Endothelial cell (in vitro differentiated cells): ENCODE measurements at regions not wholly inside any gene's neighbourhood (a gene's known extent, or its start where the extent isn't known, plus 50 kb on each side); places are given as distances from the start of the nearest gene placed in this dataset.

Source experiments
- DNase-seq: peaks from one replicate; pipeline ENCODE4 v3.0.0; 2021; ENCODE audit warnings: low spot score
- H3K27ac Mint-ChIP-seq: one replicate; pipeline ENCODE4 v1.8.0; 2021; ENCODE audit warnings: mixed read lengths, inconsistent platforms; ENCODE audit not compliant: unreplicated experiment
- H3K27me3 Mint-ChIP-seq: one replicate; pipeline ENCODE4 v1.8.0; 2021; ENCODE audit warnings: mild to moderate bottlenecking, moderate library complexity, mixed read lengths, inconsistent platforms; ENCODE audit not compliant: unreplicated experiment
- H3K36me3 Mint-ChIP-seq: one replicate; pipeline ENCODE4 v1.8.0; 2021; ENCODE audit warnings: mild to moderate bottlenecking, low read depth, mixed read lengths, inconsistent platforms; ENCODE audit not compliant: unreplicated experiment
- H3K4me1 Mint-ChIP-seq: one replicate; pipeline ENCODE4 v1.8.0; 2021; ENCODE audit warnings: mild to moderate bottlenecking, mixed read lengths, inconsistent platforms; ENCODE audit not compliant: unreplicated experiment
- H3K4me3 Mint-ChIP-seq: one replicate; pipeline ENCODE4 v1.8.0; 2021; ENCODE audit warnings: mild to moderate bottlenecking, mixed read lengths, inconsistent platforms; ENCODE audit not compliant: unreplicated experiment
- H3K9me3 Mint-ChIP-seq: one replicate; pipeline ENCODE4 v1.8.0; 2021; ENCODE audit warnings: mixed read lengths, inconsistent platforms; ENCODE audit not compliant: unreplicated experiment
- TF ChIP-seq, protein P1 (sequence below): fragments of 200-600 bp; sonication (generic); IDR thresholded peaks from one replicate; pipeline ENCODE4 v1.5.0; 2021; ENCODE audit warnings: antibody characterized with exemption; ENCODE audit not compliant: unreplicated experiment

DNA sequence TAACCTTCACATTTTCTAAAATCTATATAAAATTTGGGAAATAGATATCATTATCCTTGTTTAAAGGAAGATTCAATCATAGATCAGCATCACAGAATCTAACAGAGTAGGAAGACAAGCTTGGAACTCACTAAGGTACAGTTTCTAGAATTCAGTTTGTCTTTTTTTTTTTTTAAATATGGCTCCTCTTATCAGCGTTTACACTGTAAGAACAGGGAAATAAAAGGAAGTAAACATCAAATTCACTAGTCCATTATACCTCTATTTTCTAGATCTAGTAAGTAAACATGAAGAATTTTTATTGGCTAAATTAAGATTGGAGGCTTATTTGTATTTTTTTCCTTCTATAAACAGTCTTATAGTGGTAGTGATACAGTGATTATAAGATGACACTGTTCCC, 144.9 kb downstream of the LRIG3 start:
- Mint-ChIP-seq H3K9me3 (no peaks in the 10 kb centered on the region), H3K4me1 (no peaks in the 10 kb centered on the region), H3K36me3 (no peaks in the 10 kb centered on the region), H3K27me3 (no peaks in the 10 kb centered on the region), H3K4me3 (no peak overlapping the region), H3K27ac (no peak overlapping the region)
- DNase-seq: no peak
- TF ChIP-seq, protein P1, sequence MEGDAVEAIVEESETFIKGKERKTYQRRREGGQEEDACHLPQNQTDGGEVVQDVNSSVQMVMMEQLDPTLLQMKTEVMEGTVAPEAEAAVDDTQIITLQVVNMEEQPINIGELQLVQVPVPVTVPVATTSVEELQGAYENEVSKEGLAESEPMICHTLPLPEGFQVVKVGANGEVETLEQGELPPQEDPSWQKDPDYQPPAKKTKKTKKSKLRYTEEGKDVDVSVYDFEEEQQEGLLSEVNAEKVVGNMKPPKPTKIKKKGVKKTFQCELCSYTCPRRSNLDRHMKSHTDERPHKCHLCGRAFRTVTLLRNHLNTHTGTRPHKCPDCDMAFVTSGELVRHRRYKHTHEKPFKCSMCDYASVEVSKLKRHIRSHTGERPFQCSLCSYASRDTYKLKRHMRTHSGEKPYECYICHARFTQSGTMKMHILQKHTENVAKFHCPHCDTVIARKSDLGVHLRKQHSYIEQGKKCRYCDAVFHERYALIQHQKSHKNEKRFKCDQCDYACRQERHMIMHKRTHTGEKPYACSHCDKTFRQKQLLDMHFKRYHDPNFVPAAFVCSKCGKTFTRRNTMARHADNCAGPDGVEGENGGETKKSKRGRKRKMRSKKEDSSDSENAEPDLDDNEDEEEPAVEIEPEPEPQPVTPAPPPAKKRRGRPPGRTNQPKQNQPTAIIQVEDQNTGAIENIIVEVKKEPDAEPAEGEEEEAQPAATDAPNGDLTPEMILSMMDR: no peak

DNA sequence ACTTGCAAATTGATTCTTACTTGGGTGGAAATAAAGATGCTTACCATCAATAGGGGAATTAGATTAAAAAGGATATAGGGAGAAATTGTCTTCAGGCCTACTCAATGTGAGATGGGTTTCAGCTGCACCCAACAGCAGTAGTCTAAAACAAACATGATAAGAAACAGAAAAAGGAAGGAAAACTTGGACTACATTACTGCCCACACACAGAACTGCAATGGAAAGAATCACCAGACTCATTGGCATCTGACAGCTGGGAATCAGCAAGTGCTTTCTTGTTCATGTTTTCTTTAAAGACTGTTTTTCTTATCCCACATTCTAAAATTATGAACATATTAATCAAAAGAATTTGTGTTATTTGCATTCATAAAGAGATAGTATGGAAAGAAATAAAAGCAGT, 144.2 kb downstream of the LRIG3 start:
- H3K4me1 Mint-ChIP-seq: no peaks in the 10 kb centered on the region
- no peaks in the 10 kb centered on the region for H3K27me3 Mint-ChIP-seq
- no peaks in the 10 kb centered on the region for H3K9me3 Mint-ChIP-seq
- no peak overlapping the region for H3K27ac Mint-ChIP-seq
- DNase-seq: no peak
- TF ChIP-seq, protein P1: no peak
- H3K4me3 Mint-ChIP-seq: no peak overlapping the region
- H3K36me3 Mint-ChIP-seq: no peaks in the 10 kb centered on the region

DNA sequence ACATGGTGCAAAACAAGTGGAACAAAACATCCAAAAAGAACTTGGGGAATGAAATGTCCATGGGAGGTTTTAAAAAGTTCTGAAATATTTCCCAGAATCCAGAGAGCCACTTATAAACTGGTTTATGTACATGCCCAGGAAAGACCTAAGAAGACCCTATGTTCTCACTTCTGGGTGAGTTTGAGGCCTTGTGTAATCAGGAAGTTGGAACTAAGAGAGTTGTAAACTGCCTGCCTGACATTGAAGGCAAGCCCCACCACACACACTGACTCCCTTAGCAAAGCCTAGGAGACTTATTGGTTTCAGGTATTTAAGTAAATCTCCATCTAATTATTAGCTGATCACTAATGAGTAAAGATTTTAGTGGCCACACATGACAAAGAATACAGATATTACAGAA, 142.5 kb downstream of the LRIG3 start:
- Mint-ChIP-seq H3K36me3 (no peaks in the 10 kb centered on the region), H3K9me3 (no peaks in the 10 kb centered on the region), H3K4me1 (no peaks in the 10 kb centered on the region), H3K27me3 (no peaks in the 10 kb centered on the region), H3K4me3 (no peak overlapping the region), H3K27ac (no peak overlapping the region)
- TF ChIP-seq, protein P1: no peak
- no peak for DNase-seq

DNA sequence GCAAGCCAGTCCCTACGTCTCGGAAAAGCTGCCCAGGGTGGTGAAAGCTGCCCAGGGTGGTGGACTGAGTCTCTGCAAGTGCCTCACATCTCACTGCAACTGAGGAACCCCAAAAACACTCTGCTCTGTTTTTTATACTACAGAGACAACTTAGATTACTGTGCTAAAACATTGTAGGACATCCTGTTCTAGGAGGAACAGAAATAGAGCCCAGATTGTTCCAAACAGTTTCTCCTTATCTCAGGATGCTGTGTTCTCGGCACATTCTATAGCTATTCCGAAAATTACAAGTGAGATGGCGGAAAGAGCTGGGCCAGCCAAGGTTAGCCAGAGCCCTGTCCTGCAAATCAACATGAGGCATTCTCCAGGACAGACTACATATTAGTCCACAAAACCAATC, 138.7 kb downstream of the LRIG3 start:
- Mint-ChIP-seq H3K36me3 (no peaks in the 10 kb centered on the region), H3K9me3 (no peaks in the 10 kb centered on the region)
- TF ChIP-seq, protein P1: no peak

DNA sequence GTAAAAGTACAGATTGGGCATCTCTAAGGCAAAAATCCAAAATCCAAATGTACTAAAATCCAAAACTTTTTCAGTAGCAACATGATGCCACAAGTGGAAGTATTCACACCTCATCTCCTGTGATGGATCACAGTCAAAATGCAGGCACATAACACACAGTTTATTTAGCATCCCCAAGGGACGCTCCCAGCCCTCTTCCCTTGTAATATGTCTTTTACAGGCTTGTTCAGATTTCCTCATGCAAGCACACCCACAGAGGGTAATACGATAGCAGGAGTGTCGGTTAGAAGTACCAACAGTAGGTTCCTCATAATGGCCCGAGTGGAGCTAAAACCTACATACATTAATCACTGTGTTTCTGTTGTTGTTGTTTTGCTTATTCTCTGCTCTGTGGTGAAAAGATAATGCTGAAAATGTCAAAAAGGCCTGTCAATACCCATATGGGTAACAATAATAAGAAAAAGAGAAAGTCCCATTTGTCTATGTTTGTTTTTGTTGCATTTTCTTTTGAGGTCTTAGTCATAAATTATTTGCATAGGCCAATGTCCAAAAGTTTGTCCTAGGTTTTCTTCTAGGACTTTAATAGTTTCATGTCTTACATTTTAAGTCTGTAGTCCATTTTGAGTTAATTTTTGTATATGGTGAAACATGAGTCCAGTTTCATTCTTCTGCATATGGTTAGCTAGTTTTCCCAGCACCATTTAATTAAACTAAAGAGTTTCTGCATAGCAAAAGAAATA, 133.1 kb downstream of the LRIG3 start:
- no peak overlapping the region for H3K27ac Mint-ChIP-seq
- H3K9me3 Mint-ChIP-seq: no peaks in the 10 kb centered on the region
- no peak overlapping the region for H3K4me3 Mint-ChIP-seq
- H3K27me3 Mint-ChIP-seq: no peaks in the 10 kb centered on the region
- no peak for DNase-seq
- H3K4me1 Mint-ChIP-seq: no peaks in the 10 kb centered on the region
- H3K36me3 Mint-ChIP-seq: no peaks in the 10 kb centered on the region
- TF ChIP-seq, protein P1: no peak

More for the DNA sequence above, 138.7 kb downstream of the LRIG3 start:
- Mint-ChIP-seq H3K4me1 (no peaks in the 10 kb centered on the region), H3K4me3 (no peak overlapping the region), H3K27ac (no peak overlapping the region), H3K27me3 (no peaks in the 10 kb centered on the region)
- no peak for DNase-seq
